OCI-LY1 (cell line): ENCODE measurements at regions not wholly inside any gene's neighbourhood (a gene's known extent, or its start where the extent isn't known, plus 50 kb on each side); places are given as distances from the start of the nearest gene placed in this dataset.

Experiments used
- H2AFZ ChIP-seq: fragments of 200-600 bp; sonication (generic), shearing (Covaris generic); 2 replicates; pipeline ENCODE4 v1.6.0; 2014; ENCODE audit warnings: antibody characterized with exemption, mild to moderate bottlenecking, low read length
- H3F3A ChIP-seq: fragments of 200-600 bp; sonication (generic), shearing (Covaris generic); 2 replicates; pipeline ENCODE4 v1.6.0; 2014; ENCODE audit warnings: mild to moderate bottlenecking, antibody characterized with exemption, low read length, moderate library complexity; ENCODE audit not compliant: insufficient read depth
- H3K27ac ChIP-seq: fragments of 200-600 bp; sonication (generic); 2 replicates; pipeline ENCODE4 v1.5.1; 2014; ENCODE audit warnings: low read length, mixed run types, mild to moderate bottlenecking, low read depth; ENCODE audit not compliant: poor library complexity, severe bottlenecking
- H3K27me3 ChIP-seq: fragments of 200-600 bp; sonication (generic); 2 replicates; pipeline ENCODE4 v1.6.0; 2014; ENCODE audit warnings: antibody characterized with exemption, mild to moderate bottlenecking, low read length, moderate library complexity; ENCODE audit not compliant: insufficient read depth
- H3K36me3 ChIP-seq: fragments of 200-600 bp; sonication (generic); 2 replicates; pipeline ENCODE4 v1.6.1; 2014; ENCODE audit warnings: mild to moderate bottlenecking, antibody characterized with exemption, low read length, moderate library complexity, mixed read lengths; ENCODE audit not compliant: insufficient read depth
- H3K4me1 ChIP-seq: fragments of 200-600 bp; sonication (generic); 2 replicates; pipeline ENCODE4 v1.5.1; 2014; ENCODE audit warnings: mild to moderate bottlenecking, low read length, moderate library complexity; ENCODE audit not compliant: insufficient read depth, severe bottlenecking
- H3K4me2 ChIP-seq: fragments of 200-600 bp; sonication (generic), shearing (Covaris generic); 2 replicates; pipeline ENCODE4 v1.6.1; 2014; ENCODE audit warnings: low read length
- H3K4me3 ChIP-seq: fragments of 200-600 bp; sonication (generic); 2 replicates; pipeline ENCODE4 v1.5.1; 2014; ENCODE audit warnings: low read length, low read depth, mild to moderate bottlenecking, mixed read lengths; ENCODE audit not compliant: poor library complexity, severe bottlenecking
- H3K79me2 ChIP-seq: fragments of 200-600 bp; shearing (Covaris generic); 2 replicates; pipeline ENCODE4 v1.6.1; 2016; ENCODE audit warnings: mixed run types, low read length, mixed read lengths; ENCODE audit not compliant: insufficient read depth
- H3K9ac ChIP-seq: fragments of 200-600 bp; sonication (generic), shearing (Covaris generic); 2 replicates; pipeline ENCODE4 v1.6.1; 2014; ENCODE audit warnings: mild to moderate bottlenecking, low read length, mixed read lengths
- H3K9me2 ChIP-seq: fragments of 200-600 bp; sonication (generic), shearing (Covaris generic); 2 replicates; pipeline ENCODE4 v1.6.1; 2014; ENCODE audit warnings: low read depth, mild to moderate bottlenecking, low read length, mixed read lengths
- H3K9me3 ChIP-seq: fragments of 200-600 bp; shearing (Covaris generic); 2 replicates; pipeline ENCODE4 v1.6.1; 2014; ENCODE audit warnings: low read length, mixed read lengths
- H4K20me1 ChIP-seq: fragments of 200-600 bp; sonication (generic), shearing (Covaris generic); 2 replicates; pipeline ENCODE4 v1.6.0; 2016; ENCODE audit warnings: mild to moderate bottlenecking, low read length; ENCODE audit not compliant: insufficient read depth
- EZH2 ChIP-seq: fragments of 200-600 bp; sonication (generic), shearing (Covaris generic); IDR thresholded peaks from 2 replicates; pipeline ENCODE4 v1.8.0; 2017; ENCODE audit warnings: borderline replicate concordance, mixed run types, mild to moderate bottlenecking, antibody characterized with exemption, low read length, moderate library complexity, mixed read lengths
- TF ChIP-seq, protein P1 (sequence below): fragments of 200-600 bp; sonication (generic), shearing (Covaris generic); IDR thresholded peaks from 2 replicates; pipeline ENCODE4 v1.5.1; 2017; ENCODE audit warnings: mild to moderate bottlenecking, antibody characterized with exemption, low read length, moderate library complexity, mixed read lengths

DNA sequence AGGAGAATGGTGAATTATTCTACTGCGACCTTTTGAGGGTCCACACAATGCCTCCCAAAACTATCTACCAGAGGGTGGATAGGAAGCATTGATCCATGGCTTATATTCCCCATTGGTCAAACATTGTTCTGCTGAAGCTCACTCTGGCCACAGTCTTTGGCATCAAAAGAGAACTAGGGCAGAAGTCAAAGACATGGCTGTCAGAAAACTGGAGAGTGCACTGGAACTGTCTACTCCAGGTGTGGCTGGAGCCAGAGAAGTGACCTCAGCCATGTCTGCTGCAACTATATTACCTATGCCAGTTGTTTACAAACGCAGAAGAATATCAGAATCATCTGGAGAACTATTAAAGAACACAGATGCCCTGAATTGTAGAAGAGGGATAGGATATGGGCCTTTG, 238.7 kb upstream of the USP25 start:
- no peak overlapping the region for H3K4me2 ChIP-seq
- H3K79me2 ChIP-seq = no peaks in the 10 kb centered on the region
- no peak overlapping the region for H2AFZ ChIP-seq
- no peaks in the 10 kb centered on the region for H3K9me3 ChIP-seq
- H3K4me3 ChIP-seq = no peak overlapping the region
- H3K27ac ChIP-seq = no peak overlapping the region
- H3K27me3 ChIP-seq = no peaks in the 10 kb centered on the region
- H3K9me2 ChIP-seq = no peaks in the 10 kb centered on the region
- no peaks in the 10 kb centered on the region for H3K4me1 ChIP-seq
- TF ChIP-seq, protein P1, sequence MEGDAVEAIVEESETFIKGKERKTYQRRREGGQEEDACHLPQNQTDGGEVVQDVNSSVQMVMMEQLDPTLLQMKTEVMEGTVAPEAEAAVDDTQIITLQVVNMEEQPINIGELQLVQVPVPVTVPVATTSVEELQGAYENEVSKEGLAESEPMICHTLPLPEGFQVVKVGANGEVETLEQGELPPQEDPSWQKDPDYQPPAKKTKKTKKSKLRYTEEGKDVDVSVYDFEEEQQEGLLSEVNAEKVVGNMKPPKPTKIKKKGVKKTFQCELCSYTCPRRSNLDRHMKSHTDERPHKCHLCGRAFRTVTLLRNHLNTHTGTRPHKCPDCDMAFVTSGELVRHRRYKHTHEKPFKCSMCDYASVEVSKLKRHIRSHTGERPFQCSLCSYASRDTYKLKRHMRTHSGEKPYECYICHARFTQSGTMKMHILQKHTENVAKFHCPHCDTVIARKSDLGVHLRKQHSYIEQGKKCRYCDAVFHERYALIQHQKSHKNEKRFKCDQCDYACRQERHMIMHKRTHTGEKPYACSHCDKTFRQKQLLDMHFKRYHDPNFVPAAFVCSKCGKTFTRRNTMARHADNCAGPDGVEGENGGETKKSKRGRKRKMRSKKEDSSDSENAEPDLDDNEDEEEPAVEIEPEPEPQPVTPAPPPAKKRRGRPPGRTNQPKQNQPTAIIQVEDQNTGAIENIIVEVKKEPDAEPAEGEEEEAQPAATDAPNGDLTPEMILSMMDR = no peak
- no peak for TF ChIP-seq EZH2
- no peak overlapping the region for H3K9ac ChIP-seq
- no peaks in the 10 kb centered on the region for H3F3A ChIP-seq
- H4K20me1 ChIP-seq = no peaks in the 10 kb centered on the region
- no peaks in the 10 kb centered on the region for H3K36me3 ChIP-seq

DNA sequence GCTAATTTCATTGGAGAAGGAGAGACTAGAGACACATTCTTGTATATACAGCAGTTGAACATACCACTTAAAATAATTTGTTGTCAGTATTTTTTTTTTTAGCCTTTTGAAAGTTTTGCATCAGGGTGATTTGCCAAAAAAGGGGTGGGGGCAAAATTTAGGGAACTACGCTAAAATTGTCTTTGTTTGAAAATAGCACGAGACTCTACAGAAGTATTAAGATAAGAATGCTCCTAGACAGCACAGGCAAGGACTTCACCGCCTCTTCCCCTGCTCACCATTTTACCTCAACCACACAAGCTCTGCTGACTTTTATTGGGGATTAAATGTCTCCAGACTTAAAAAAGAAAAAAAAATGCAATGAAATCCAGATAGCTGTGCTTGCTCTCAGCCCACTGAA, 236.1 kb upstream of the USP25 start:
- Histone ChIP-seq H3K9me2 (no peaks in the 10 kb centered on the region), H3K9me3 (no peaks in the 10 kb centered on the region), H2AFZ (no peak overlapping the region), H3K4me3 (no peak overlapping the region), H4K20me1 (no peaks in the 10 kb centered on the region), H3K27me3 (no peaks in the 10 kb centered on the region), H3K79me2 (no peaks in the 10 kb centered on the region), H3K4me2 (no peak overlapping the region), H3K9ac (no peak overlapping the region), H3K27ac (no peak overlapping the region), H3F3A (no peaks in the 10 kb centered on the region), H3K36me3 (no peaks in the 10 kb centered on the region), H3K4me1 (no peaks in the 10 kb centered on the region)
- TF ChIP-seq EZH2 = no peak
- TF ChIP-seq, protein P1 = no peak

DNA sequence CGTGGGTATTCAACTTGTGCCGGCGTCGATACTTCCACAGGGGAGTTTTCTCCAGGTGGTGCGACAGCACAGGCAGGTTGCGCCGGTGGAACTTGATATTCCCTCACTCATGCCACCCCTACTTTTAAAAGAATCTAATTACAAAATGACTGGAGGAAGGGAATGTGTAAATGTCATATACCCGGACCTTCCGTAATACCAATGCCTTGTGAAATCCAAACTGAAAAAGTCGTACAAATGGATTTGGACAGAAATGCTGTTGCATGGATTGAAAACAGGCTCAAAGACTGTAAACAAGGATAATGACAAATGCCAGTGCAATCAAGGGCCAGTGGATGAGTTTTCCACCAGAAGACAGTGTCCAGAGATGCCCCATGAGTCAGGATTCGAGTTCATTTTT, 235.3 kb upstream of the USP25 start:
- Histone ChIP-seq H3K4me3 (no peak overlapping the region), H3K4me1 (no peaks in the 10 kb centered on the region), H3K9me2 (no peaks in the 10 kb centered on the region), H3K27me3 (no peaks in the 10 kb centered on the region), H3K79me2 (no peaks in the 10 kb centered on the region), H3K27ac (no peak overlapping the region), H3K9ac (no peak overlapping the region), H3F3A (no peaks in the 10 kb centered on the region), H3K36me3 (no peaks in the 10 kb centered on the region), H3K4me2 (no peak overlapping the region), H4K20me1 (no peaks in the 10 kb centered on the region), H3K9me3 (no peaks in the 10 kb centered on the region), H2AFZ (no peak overlapping the region)
- no peak for TF ChIP-seq EZH2
- TF ChIP-seq, protein P1 = no peak
